PFSK-1 (cell line): ENCODE measurements at regions not wholly inside any gene's neighbourhood (a gene's known extent, or its start where the extent isn't known, plus 50 kb on each side); places are given as distances from the start of the nearest gene placed in this dataset.

Experiments
- FOXP2 ChIP-seq: optimal IDR thresholded peaks from 2 replicates; pipeline ENCODE3; 2011; ENCODE audit warnings: borderline replicate concordance, control low read depth, inconsistent platforms; ENCODE audit not compliant: insufficient read depth; ENCODE audit errors: extremely low read length, extremely low read depth
- POLR2AphosphoS5 ChIP-seq: IDR thresholded peaks from 2 replicates; pipeline ENCODE4 v1.6.1; 2012; ENCODE audit warnings: low read depth, mild to moderate bottlenecking, control low read depth, low read length, moderate library complexity
- REST ChIP-seq, 2 experiments: IDR thresholded peaks; 2 replicates each; pipeline versions ENCODE4 v1.6.1 to v1.8.0; 2011 to 2012; ENCODE audit warnings: low read depth in 2 of 2, low read length in 2 of 2, control low read depth in 1 of 2, inconsistent platforms in 1 of 2, mild to moderate bottlenecking in 1 of 2, moderate library complexity in 1 of 2; ENCODE audit not compliant: insufficient read depth in 1 of 2
- SIN3A ChIP-seq: IDR thresholded peaks from 2 replicates; pipeline ENCODE4 v1.6.1; 2012; ENCODE audit warnings: mild to moderate bottlenecking, low read length, moderate library complexity, borderline replicate concordance; ENCODE audit not compliant: insufficient read depth
- TAF1 ChIP-seq: IDR thresholded peaks from 2 replicates; pipeline ENCODE4 v1.6.1; 2012; ENCODE audit warnings: low read length, control low read depth, borderline replicate concordance; ENCODE audit not compliant: insufficient read depth

GRCh38 chr11:23151819-23152218 lies 291.5 kb upstream of the CCDC179 start:
- TF ChIP-seq POLR2AphosphoS5 (no peak), REST (IDR thresholded peaks at IDR 0.05; ENCODE audit: insufficient read depth in 1 of 2, low read depth in 2 of 2, low read length in 2 of 2) (no peak), FOXP2 (no peak), TAF1 (no peak), SIN3A (no peak)
